ENCODE measurements at regions not wholly inside any gene's neighbourhood (a gene's known extent, or its start where the extent isn't known, plus 50 kb on each side); places are given as distances from the start of the nearest gene placed in this dataset.

GRCh38 chr17:65394811-65395472, 166.5 kb downstream of the AXIN2 start:
- H3K27me3 ChIP-seq (ENCODE audit: control insufficient read depth, insufficient read depth, low read length, poor library complexity, severe bottlenecking), result no peaks in the 10 kb centered on the region
- H3K4me1 ChIP-seq (ENCODE audit: control insufficient read depth, insufficient read depth, low read length), result no peaks in the 10 kb centered on the region
- H3K36me3 ChIP-seq (ENCODE audit: control insufficient read depth, insufficient read depth, low read length), result no peaks in the 10 kb centered on the region
- no peak overlapping the region for H3K9ac ChIP-seq (ENCODE audit: extremely low read depth, low read length, poor library complexity, severe bottlenecking)
- no peaks in the 10 kb centered on the region for H3K36me3 Mint-ChIP-seq (ENCODE audit: low read depth)
- TF ChIP-seq CTCF (conservative IDR thresholded peaks at IDR 0.05), result no peak
- WGBS, 2 experiments (ENCODE audit: insufficient coverage in 1 of 2, insufficient read length in 1 of 2), result 90 to 91% methylated on average over 3 of the region's 3 CpGs
- no peak overlapping the region for H3K27ac ChIP-seq (ENCODE audit: low read depth, low read length)
- no peaks in the 10 kb centered on the region for H3K9me3 Mint-ChIP-seq
- no peak for DNase-seq
- no peaks in the 10 kb centered on the region for H3K4me1 Mint-ChIP-seq
- H3K27ac Mint-ChIP-seq, result no peak overlapping the region
- no peak overlapping the region for H3K4me3 ChIP-seq (ENCODE audit: low read length)
- H3K27me3 Mint-ChIP-seq (ENCODE audit: insufficient read depth), result no peaks in the 10 kb centered on the region
- no peaks in the 10 kb centered on the region for H3K9me3 ChIP-seq (ENCODE audit: control insufficient read depth, low read length)
- H3K4me3 Mint-ChIP-seq, result no peak overlapping the region

- Mint-ChIP-seq H3K4me1 (no peaks in the 10 kb centered on the region), H3K27me3 (ENCODE audit: insufficient read depth) (no peaks in the 10 kb centered on the region), H3K36me3 (ENCODE audit: low read depth) (no peaks in the 10 kb centered on the region), H3K9me3 (no peaks in the 10 kb centered on the region), H3K27ac (no peak overlapping the region), H3K4me3 (no peak overlapping the region)
- Histone ChIP-seq H3K9me3 (ENCODE audit: control insufficient read depth, low read length) (no peaks in the 10 kb centered on the region), H3K4me1 (ENCODE audit: control insufficient read depth, insufficient read depth, low read length) (no peaks in the 10 kb centered on the region), H3K36me3 (ENCODE audit: control insufficient read depth, insufficient read depth, low read length) (no peaks in the 10 kb centered on the region), H3K27me3 (ENCODE audit: control insufficient read depth, insufficient read depth, low read length, poor library complexity, severe bottlenecking) (no peaks in the 10 kb centered on the region), H3K4me3 (ENCODE audit: low read length) (no peak overlapping the region), H3K9ac (ENCODE audit: extremely low read depth, low read length, poor library complexity, severe bottlenecking) (no peak overlapping the region), H3K27ac (ENCODE audit: low read depth, low read length) (no peak overlapping the region)
- no peak for TF ChIP-seq CTCF (conservative IDR thresholded peaks at IDR 0.05)
- 76 to 84% methylated on average over 3 to 4 of the region's 4 CpGs for WGBS, 2 experiments (ENCODE audit: insufficient coverage in 1 of 2, insufficient read length in 1 of 2)
- no peak for DNase-seq
Measured at GRCh38 chr17:65393514-65393913, 167.9 kb downstream of the AXIN2 start.

GRCh38 chr17:65389949-65390348, 171.5 kb downstream of the AXIN2 start:
- H3K36me3 ChIP-seq (ENCODE audit: control insufficient read depth, insufficient read depth, low read length), result no peaks in the 10 kb centered on the region
- no peak for DNase-seq
- 85 to 92% methylated on average over 2 to 4 of the region's 4 CpGs for WGBS, 2 experiments (ENCODE audit: insufficient coverage in 1 of 2, insufficient read length in 1 of 2)
- no peaks in the 10 kb centered on the region for H3K36me3 Mint-ChIP-seq (ENCODE audit: low read depth)
- no peak overlapping the region for H3K4me3 Mint-ChIP-seq
- H3K27ac Mint-ChIP-seq, result no peak overlapping the region
- TF ChIP-seq CTCF (conservative IDR thresholded peaks at IDR 0.05), result no peak
- H3K4me3 ChIP-seq (ENCODE audit: low read length), result no peak overlapping the region
- H3K9me3 Mint-ChIP-seq, result no peaks in the 10 kb centered on the region
- H3K9me3 ChIP-seq (ENCODE audit: control insufficient read depth, low read length), result no peaks in the 10 kb centered on the region
- H3K27me3 ChIP-seq (ENCODE audit: control insufficient read depth, insufficient read depth, low read length, poor library complexity, severe bottlenecking), result no peaks in the 10 kb centered on the region
- H3K27ac ChIP-seq (ENCODE audit: low read depth, low read length), result no peak overlapping the region
- no peaks in the 10 kb centered on the region for H3K4me1 Mint-ChIP-seq
- no peak overlapping the region for H3K9ac ChIP-seq (ENCODE audit: extremely low read depth, low read length, poor library complexity, severe bottlenecking)
- H3K4me1 ChIP-seq (ENCODE audit: control insufficient read depth, insufficient read depth, low read length), result no peaks in the 10 kb centered on the region
- no peaks in the 10 kb centered on the region for H3K27me3 Mint-ChIP-seq (ENCODE audit: insufficient read depth)

Measured in endodermal cell (in vitro differentiated cells).